ENCODE measurements at regions not wholly inside any gene's neighbourhood (a gene's known extent, or its start where the extent isn't known, plus 50 kb on each side); places are given as distances from the start of the nearest gene placed in this dataset.

DNA sequence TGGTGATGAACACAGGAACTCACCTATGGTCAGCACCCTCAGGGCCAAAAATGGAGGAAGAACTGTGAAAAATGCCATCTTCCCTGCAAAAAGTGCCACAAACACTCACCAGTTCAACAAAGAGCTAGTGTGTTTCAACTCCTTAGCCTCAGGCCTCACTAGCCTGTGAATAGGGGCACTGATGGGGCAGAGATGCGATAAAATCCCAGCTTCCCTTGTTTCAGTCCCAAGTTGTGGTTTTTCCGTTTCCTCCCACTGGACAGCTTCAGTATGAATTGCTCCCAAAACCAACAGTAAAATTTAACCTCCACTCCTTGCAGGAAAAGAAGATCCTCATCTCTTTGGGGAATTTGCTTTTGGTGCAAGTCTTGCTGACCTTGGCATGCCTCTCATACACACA is 117.4 kb upstream of the ADAMTS9 start:
- TF ChIP-seq, protein P1, sequence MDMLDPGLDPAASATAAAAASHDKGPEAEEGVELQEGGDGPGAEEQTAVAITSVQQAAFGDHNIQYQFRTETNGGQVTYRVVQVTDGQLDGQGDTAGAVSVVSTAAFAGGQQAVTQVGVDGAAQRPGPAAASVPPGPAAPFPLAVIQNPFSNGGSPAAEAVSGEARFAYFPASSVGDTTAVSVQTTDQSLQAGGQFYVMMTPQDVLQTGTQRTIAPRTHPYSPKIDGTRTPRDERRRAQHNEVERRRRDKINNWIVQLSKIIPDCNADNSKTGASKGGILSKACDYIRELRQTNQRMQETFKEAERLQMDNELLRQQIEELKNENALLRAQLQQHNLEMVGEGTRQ (CRISPR knock-in tag; IDR thresholded peaks at IDR 0.05): no peak
- TF ChIP-seq, protein P2, sequence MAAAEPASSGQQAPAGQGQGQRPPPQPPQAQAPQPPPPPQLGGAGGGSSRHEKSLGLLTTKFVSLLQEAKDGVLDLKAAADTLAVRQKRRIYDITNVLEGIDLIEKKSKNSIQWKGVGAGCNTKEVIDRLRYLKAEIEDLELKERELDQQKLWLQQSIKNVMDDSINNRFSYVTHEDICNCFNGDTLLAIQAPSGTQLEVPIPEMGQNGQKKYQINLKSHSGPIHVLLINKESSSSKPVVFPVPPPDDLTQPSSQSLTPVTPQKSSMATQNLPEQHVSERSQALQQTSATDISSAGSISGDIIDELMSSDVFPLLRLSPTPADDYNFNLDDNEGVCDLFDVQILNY (CRISPR knock-in tag; IDR thresholded peaks at IDR 0.05): no peak
- TF ChIP-seq, protein P3, sequence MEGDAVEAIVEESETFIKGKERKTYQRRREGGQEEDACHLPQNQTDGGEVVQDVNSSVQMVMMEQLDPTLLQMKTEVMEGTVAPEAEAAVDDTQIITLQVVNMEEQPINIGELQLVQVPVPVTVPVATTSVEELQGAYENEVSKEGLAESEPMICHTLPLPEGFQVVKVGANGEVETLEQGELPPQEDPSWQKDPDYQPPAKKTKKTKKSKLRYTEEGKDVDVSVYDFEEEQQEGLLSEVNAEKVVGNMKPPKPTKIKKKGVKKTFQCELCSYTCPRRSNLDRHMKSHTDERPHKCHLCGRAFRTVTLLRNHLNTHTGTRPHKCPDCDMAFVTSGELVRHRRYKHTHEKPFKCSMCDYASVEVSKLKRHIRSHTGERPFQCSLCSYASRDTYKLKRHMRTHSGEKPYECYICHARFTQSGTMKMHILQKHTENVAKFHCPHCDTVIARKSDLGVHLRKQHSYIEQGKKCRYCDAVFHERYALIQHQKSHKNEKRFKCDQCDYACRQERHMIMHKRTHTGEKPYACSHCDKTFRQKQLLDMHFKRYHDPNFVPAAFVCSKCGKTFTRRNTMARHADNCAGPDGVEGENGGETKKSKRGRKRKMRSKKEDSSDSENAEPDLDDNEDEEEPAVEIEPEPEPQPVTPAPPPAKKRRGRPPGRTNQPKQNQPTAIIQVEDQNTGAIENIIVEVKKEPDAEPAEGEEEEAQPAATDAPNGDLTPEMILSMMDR (IDR thresholded peaks at IDR 0.05): no peak
- TF ChIP-seq ZNF121 (CRISPR knock-in tag; IDR thresholded peaks at IDR 0.05) (no peak), ZNF416 (CRISPR knock-in tag; IDR thresholded peaks at IDR 0.05) (no peak), TP53 (CRISPR knock-in tag; IDR thresholded peaks at IDR 0.05) (no peak)

All from WTC11 (cell line).